Heart left ventricle (tissue), 13 donors: ENCODE measurements at regions not wholly inside any gene's neighbourhood (a gene's known extent, or its start where the extent isn't known, plus 50 kb on each side); places are given as distances from the start of the nearest gene placed in this dataset.

Experiments
- POLR2A ChIP-seq, 2 donors: fragments of 450-650 bp; IDR thresholded peaks; one replicate each; pipeline ENCODE4 v1.6.1; 2017; ENCODE audit warnings: antibody characterized with exemption in 2 of 2, mild to moderate bottlenecking in 2 of 2, moderate library complexity in 2 of 2
- TF ChIP-seq, protein P1 (sequence below), 12 donors: fragments of 200-600 bp; sonication (generic) in 4 of 12; IDR thresholded peaks; one replicate each; pipeline versions ENCODE4 v1.5.0 to v1.8.0; 2018 to 2022; ENCODE audit warnings: antibody characterized with exemption in 12 of 12, mild to moderate bottlenecking in 5 of 12
- donor health status: ischemic (EF 13 %, LVEDD 7.1; RV severe dilation, severe dysfunction).
- donor health status: DM: no; HTN: yes; CAD: no.
- donor health status: DM: no; HTN: no; CAD: no.
- donor health status: ischemic (EF 25% LVEDD 6.9; RV normal size, moderate dysfunction).
- donor health status: ischemic (EF 25% LVEDD 5.7; RV mildly dilated, moderate dysfunction).
- donor health status: ischemic (EF 35%, LVEDD 5.7; RV mildly dilated, moderate dysfunction).
- donor health status: nonischemic (EF 11% LVEDD 7.7; RV severe dilation, severe dysfunction).
- donor health status: DM: yes; HTN: yes; CAD: no.
- donor health status: PGD.
- donor health status: ischemic (EF 29% LVEDD 5.4; RV normal size, mild dysfunction).
- donor health status: nonischemic (EF 23%, LVEDD 6.1; RV moderate dilation, normal function).

DNA sequence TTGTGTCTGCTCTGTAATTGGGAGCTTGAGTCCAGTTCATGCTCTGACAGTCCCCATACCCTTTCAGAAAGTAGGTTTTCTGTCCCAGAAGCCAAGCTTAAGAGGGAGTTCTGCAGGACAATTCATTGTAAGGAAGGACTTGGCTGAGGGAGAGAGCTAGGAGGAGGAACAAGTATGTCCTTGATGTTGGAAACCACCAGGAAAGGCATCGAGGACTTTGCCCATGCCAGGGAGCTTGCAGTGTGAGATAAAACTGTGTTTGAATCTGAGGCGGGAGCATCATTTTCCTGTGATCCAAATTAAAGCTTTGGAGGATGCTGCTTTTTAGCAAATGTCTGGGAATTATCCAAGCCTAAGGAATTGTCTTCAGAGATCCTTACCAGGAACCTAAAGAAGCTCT is 175.3 kb downstream of the EMP1 start:
- TF ChIP-seq, protein P1, sequence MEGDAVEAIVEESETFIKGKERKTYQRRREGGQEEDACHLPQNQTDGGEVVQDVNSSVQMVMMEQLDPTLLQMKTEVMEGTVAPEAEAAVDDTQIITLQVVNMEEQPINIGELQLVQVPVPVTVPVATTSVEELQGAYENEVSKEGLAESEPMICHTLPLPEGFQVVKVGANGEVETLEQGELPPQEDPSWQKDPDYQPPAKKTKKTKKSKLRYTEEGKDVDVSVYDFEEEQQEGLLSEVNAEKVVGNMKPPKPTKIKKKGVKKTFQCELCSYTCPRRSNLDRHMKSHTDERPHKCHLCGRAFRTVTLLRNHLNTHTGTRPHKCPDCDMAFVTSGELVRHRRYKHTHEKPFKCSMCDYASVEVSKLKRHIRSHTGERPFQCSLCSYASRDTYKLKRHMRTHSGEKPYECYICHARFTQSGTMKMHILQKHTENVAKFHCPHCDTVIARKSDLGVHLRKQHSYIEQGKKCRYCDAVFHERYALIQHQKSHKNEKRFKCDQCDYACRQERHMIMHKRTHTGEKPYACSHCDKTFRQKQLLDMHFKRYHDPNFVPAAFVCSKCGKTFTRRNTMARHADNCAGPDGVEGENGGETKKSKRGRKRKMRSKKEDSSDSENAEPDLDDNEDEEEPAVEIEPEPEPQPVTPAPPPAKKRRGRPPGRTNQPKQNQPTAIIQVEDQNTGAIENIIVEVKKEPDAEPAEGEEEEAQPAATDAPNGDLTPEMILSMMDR (IDR thresholded peaks at IDR 0.05), result no peak
- TF ChIP-seq POLR2A (IDR thresholded peaks at IDR 0.05), result no peak
